NT2/D1 (cell line): ENCODE measurements at regions not wholly inside any gene's neighbourhood (a gene's known extent, or its start where the extent isn't known, plus 50 kb on each side); places are given as distances from the start of the nearest gene placed in this dataset.

Source experiments
- SUZ12 ChIP-seq: IDR thresholded peaks from 2 replicates; pipeline ENCODE4 v1.6.1; 2011; ENCODE audit not compliant: insufficient read length, insufficient read depth; ENCODE audit errors: extremely low read depth
- YY1 ChIP-seq: IDR thresholded peaks from 2 replicates; pipeline ENCODE4 v1.6.1; 2011; ENCODE audit not compliant: insufficient read length, insufficient read depth
- ZNF274 ChIP-seq: IDR thresholded peaks from 2 replicates; pipeline ENCODE4 v1.6.1; 2011; ENCODE audit warnings: mild to moderate bottlenecking, low read depth, low read length

- TF ChIP-seq ZNF274 (no peak), YY1 (no peak), SUZ12 (no peak)
These were observed 1361.9 kb upstream of the ADGRL3 start for GRCh38 chr4:59838236-59838635.
